Stimulated activated CD8-positive, alpha-beta memory T cell treated with anti-CD3 and anti-CD28 coated beads, Interleukin-15, amount 100 ng/mL, for 4 hours (primary cell): ENCODE measurements at regions not wholly inside any gene's neighbourhood (a gene's known extent, or its start where the extent isn't known, plus 50 kb on each side); places are given as distances from the start of the nearest gene placed in this dataset.

ENCODE experiments used
- DNase-seq, 2 donors: peaks; one replicate each; pipeline ENCODE4 v3.0.0-alpha.2; 2020; ENCODE audit warnings: low read depth in 2 of 2

GRCh38 chr15:35657679-35658311, 111.8 kb upstream of the DPH6 start:
- no peak for DNase-seq

DNA sequence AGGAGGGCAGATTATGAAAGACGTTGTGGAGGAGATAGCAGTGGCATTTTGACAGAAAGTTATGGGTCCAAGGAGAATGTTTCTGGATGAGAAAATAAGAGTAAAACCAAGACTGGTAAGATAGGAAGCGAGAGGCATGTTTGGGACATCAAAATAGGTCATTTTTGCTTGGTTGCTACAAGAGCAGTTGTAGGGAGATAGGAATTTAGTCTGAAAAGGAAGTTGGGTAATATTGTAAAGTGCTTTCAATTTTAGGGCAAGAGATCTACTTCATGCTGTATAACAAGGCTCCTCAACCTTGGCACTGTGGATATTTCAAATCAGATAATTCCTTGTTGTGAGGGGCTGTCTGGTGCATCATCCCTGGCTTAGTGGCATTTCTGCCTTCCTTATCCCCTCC, 118.0 kb upstream of the DPH6 start:
- no peak for DNase-seq

DNA sequence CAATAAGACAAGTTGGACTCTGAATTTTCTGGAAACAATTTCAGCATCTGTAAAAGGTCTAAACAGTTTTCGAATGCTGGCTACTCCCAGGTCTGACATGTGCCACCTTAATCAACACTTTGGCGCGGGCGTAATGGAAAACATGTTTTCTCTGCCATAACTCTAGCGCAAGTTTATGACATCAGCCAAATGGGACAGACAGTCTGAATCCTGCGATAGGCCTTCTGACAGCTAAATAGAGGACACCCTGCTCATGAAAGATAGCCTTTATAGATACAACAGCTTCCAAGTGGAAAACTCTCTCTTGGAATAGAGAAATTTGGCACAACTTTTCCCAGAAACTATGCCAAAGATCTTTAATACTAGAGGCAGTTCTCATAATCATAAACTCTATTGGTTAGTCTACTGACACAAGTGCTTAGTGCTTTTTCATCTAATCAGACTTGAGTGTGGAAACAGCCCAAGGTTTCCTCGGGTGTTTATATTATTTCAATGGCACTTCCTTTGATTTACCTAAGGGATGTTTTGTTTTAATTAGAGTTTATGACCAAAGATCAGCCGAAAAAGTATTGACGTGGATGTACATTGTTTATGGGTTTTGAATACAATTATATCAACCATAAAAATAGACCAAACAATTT, 120.1 kb upstream of the DPH6 start:
- no peak for DNase-seq

DNA sequence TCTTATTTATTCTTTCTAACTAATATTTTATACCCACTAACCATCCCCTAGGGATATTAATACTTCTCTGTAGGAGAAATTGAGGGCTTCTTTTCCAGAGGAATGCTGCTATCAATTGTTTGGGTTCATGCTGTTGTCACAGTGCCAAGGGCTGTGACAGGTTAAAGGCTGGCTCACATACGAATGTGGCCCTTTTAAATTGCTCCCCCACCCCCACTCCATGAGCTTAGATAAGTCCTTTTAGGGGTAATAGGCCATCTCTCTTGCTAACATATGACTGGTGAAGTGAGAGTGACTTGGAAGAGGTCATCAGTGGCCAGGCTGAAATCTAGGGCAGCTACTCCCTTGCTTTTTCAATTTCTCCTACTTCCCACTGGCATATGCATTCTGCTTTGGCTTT, 121.9 kb upstream of the DPH6 start:
- DNase-seq = no peak

DNA sequence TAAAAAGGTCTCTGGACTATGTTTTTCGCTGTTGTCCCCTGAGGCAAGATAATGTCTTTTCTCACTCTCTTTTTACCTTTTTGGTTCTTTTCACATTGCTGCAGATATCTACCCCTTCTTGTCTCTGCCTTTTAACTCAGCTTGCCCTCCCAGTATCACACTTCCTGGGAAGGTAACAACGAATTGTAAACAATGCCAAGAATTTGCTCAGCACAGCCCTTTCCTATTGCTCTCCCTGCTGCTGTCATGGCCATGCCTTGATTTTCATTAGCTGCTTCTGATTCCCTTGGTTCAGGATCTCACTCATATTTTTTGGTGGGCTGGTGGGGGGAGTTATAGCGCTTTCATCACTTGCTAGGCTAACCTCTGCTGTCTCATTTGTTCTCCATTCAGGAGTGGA, 123.1 kb upstream of the DPH6 start:
- DNase-seq = no peak

DNA sequence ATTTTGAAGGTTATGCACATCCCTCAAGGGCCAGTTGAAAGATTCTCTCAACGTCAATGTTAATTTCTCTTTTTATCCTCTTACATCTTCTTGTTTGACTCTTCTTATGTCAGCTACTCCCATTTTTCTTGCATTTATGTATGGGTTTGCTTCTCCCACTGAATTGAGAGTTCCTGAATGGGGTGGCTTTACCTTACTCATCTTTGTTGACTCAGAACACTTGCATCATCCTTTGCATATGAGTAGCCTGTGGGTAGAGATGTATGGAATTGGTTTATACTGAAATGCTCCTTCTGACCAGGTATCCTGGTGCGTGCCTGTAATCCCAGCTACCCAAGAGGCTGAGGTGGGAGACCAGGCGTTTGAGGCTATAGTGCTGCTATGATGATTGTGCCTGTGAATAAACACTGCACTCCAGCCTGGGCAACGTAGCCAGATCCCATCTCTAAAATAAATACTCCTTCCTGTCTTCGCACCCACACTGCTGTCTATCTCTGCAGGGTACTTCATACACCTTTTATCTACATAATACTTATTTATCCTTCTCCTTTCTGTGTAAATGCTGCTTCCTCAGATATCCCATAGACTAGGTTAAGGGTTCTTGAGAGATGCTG, 123.6 kb upstream of the DPH6 start:
- DNase-seq = no peak

- DNase-seq = no peak
Measured at GRCh38 chr15:35671197-35671596, 125.2 kb upstream of the DPH6 start.

DNA sequence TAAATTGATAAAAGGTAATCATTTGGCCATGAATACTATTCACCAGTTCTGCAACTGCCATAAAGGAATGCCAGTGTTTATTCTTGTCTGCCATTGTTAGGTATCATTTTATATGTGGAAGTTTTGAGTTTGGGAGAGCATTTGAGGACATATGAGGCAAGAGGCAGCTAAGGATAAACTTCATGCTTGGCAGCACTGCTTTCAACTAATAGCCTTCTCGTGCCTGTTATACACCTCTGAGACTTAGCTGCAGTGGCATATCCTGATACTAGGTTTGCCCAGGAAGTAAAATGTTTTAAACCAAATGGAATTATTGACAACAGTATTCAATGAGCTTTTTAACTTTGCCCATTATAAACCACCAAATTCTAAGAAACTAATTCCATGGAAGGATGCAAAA, 126.0 kb upstream of the DPH6 start:
- DNase-seq = no peak

- DNase-seq = no peak
Measured at GRCh38 chr15:35673093-35673684, 127.2 kb upstream of the DPH6 start.

DNA sequence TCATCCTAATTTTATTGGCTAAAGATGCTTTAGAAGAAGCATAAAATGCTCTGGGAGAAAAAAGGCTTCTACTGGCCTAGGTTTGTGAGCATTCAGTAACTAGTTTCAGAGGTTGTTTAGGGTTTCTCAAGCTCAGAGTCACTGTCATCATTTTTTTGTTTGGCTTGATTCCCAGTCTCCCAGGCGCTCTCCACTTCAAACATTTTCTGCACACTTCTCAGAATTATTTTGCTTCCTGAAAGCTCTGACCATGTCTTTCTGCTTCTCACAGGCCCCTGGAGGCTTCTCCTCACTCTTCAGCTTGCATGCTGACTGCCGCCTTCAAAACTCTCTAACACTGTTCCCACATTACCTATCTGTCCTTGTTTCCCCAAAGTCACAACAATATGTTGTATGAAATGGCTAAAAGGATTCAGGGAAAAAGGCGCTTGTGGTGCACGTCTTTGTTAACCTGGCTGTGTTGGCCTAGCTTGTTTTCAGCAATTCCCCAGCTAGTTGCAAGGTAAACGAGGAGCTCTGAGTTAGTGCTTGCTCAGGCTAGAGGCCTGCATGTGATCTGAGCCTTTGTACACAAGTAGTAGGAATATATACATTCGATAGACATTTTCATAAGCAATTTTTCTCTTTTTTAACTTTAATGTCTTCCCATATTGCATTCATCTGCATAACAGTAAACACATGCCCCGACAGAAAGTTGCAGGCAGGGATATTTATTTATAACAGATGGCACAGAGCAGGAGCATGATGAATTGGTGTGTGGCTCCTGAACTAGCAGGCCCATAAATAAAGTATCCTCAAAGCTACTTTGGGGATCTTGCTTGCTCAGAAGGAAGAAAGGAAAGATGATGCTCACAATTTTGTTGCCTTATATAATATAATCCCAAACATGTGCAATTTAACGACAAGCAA, 129.2 kb upstream of the DPH6 start:
- no peak for DNase-seq

DNA sequence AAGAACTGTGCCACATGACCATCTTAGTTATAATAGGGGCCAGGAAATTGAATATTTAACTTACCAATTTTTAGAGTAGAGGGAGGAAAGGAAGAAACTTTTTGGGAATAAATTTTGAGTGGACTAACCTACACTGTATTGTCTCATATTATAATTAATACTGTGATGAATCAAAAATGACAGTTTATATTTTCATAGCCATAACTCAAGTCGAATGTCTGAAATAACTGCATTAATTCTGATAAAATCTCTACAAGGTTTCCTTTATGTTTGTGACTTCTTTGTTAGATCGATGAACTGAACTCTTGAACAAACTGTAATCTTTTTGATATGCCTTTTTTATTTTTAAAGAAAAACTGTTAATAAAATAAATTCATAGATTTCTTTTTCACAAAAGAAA, 132.8 kb upstream of the DPH6 start:
- no peak for DNase-seq

DNA sequence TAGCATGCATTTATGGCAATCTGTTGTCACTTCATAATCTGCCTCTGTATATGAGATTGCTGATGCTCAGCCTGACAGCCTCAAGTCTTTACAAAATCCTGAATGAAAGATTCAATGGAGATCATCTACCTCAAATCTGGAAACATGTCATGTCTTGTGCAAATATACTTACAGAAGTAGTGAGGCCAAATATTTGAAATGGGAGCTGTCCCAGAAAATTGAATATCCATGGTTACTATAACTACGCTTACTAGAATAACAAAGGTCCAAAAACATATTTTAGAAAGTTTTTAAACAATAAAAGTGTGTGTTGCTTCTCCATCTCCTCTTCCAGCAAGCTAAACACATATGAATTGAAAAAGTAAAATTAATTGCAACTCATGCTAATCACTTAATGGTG, 133.2 kb upstream of the DPH6 start:
- DNase-seq = no peak

DNA sequence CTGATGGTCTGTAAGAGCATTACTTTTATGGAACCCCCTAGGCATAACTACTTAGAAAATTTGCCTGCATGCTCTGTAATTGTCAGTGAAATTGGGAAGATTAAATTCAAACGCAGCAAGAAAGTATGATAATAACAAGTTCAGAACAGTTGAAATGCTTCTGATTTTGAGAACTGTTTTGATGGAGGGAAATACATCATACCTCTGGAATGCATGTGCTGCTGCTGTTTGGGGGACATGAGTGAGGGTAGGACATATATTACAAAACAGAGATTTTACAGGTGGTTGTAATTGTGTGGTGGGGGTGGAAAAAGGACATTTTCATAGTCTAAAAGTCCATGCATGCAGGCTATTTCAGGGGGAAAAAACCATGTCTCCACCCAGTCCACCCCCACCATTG, 135.0 kb upstream of the DPH6 start:
- DNase-seq = no peak

- DNase-seq = no peak
Measured at GRCh38 chr15:35686347-35686746, 140.4 kb upstream of the DPH6 start.

- no peak for DNase-seq
Measured at GRCh38 chr15:35689266-35689665, 143.3 kb upstream of the DPH6 start.

DNA sequence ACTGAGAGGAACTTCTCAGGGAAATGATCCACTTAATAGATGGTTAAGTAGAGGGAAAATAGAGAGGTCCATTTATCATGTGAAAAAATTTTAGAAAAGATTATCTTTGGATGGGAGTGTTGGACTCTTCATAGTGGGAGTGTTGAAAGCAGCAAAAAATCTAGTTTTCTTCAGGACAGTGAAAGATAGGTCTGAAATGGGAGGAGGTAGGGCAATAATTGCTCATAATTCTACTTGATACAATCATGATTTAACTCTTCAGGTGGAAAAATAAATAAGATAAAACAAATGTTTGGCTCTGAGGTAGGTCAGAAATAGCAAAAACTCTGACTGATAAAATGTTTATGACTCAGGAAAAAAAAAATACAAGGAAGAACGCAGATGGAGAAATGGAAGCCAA, 144.1 kb upstream of the DPH6 start:
- no peak for DNase-seq

DNA sequence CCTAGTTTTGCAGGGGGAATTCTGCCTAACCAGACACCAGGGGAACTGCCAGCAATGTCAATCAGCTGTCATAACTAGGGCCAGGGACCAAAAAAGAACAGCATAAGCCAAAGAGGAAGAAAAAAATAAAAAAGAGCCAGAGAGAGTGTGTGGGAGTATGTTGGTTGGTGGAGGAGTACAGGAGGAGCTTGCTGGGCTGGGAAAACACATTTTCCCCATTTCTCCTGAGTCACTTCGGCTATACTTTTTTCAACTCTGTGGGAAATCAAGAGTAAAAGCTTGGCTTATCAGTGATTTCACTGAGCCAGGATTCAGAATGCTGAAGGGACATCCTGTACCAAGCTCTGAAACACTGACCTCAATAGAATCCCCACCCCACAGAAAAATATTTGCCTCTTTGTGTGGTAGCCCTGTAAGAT, 144.7 kb upstream of the DPH6 start:
- no peak for DNase-seq

GRCh38 chr15:35691173-35691761, 145.3 kb upstream of the DPH6 start:
- no peak for DNase-seq

GRCh38 chr15:35691891-35692867, 146.2 kb upstream of the DPH6 start:
- DNase-seq = no peak

DNA sequence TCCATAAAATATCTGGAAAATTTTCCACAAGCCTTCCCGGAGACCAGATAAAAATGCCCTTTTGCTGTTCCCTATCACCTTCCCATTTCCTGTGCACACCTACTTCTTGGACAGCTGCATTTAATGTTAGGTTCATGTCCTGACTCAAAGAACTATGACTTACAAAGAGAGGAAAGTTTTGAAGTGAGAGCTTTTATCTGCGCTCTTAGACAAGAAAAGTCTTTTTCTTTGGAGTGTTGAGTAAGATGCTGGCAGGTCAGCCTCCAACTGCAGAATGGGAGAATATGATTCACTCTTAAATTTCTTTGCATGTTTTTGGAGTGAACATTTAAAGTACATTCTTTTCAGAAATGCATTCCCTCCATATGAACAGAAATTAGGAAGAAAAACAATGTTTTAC, 147.3 kb upstream of the DPH6 start:
- no peak for DNase-seq

DNA sequence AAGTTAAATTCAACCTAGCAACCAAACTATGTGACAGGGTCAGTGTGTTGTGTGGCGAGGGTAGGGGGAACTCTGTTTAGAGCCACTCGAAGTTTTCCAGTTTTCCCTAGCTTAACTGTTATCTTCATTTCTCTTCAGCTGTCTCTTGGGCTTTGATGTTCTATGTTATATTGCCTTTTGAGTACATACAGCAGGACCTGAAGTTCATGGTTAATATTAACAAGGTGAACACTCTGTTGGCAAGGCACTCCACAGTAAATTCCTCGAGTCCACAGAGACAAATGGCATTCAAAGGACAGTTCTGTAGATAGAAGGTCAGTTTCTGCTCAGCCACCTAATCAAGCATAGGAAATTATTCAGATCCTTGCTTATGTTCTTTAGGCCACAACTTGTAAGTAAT, 147.9 kb upstream of the DPH6 start:
- DNase-seq = no peak
